ENCODE measurements at regions not wholly inside any gene's neighbourhood (a gene's known extent, or its start where the extent isn't known, plus 50 kb on each side); places are given as distances from the start of the nearest gene placed in this dataset.
A peak's percentile ranks its signal among the peaks of the same experiment; 100 is the strongest.

- no peak for DNase-seq
Measured at GRCh38 chr14:38900887-38901286, 202.1 kb downstream of the SEC23A start.

- DNase-seq, result no peak
Measured at GRCh38 chr14:38887696-38888095, 215.3 kb downstream of the SEC23A start.

GRCh38 chr14:38884109-38884508 lies 218.9 kb downstream of the SEC23A start:
- DNase-seq, result no peak

GRCh38 chr14:38883127-38883526 lies 219.9 kb downstream of the SEC23A start:
- no peak for DNase-seq

- DNase-seq, result no peak
Measured at GRCh38 chr14:38882533-38882932, 220.5 kb downstream of the SEC23A start.

GRCh38 chr14:38880643-38881524 lies 222.2 kb downstream of the SEC23A start:
- DNase-seq, result no peak

GRCh38 chr14:38877744-38878388 lies 225.2 kb downstream of the SEC23A start:
- DNase-seq, result no peak

GRCh38 chr14:38874721-38875120 lies 228.3 kb downstream of the SEC23A start:
- DNase-seq, result no peak

GRCh38 chr14:38873941-38874612 lies 229.0 kb downstream of the SEC23A start:
- no peak for DNase-seq

- DNase-seq, result no peak
Measured at GRCh38 chr14:38870296-38870836, 232.7 kb downstream of the SEC23A start.

- DNase-seq, result no peak
Measured at GRCh38 chr14:38868399-38869290, 234.4 kb downstream of the SEC23A start.

GRCh38 chr14:38867561-38868150 lies 235.4 kb downstream of the SEC23A start:
- DNase-seq, result peak; percentile 82

GRCh38 chr14:38866461-38866860 lies 236.6 kb downstream of the SEC23A start:
- no peak for DNase-seq

GRCh38 chr14:38862366-38862765 lies 240.7 kb downstream of the SEC23A start:
- DNase-seq, result no peak

GRCh38 chr14:38860530-38860929 lies 242.5 kb downstream of the SEC23A start:
- no peak for DNase-seq

- DNase-seq, result no peak
Measured at GRCh38 chr14:38856798-38857197, 246.2 kb downstream of the SEC23A start.

GRCh38 chr14:38855513-38855912 lies 247.5 kb downstream of the SEC23A start:
- no peak for DNase-seq

GRCh38 chr14:38851111-38851510 lies 251.9 kb downstream of the SEC23A start:
- DNase-seq, result no peak

GRCh38 chr14:38850664-38851063 lies 252.4 kb downstream of the SEC23A start:
- no peak for DNase-seq

- DNase-seq, result no peak
Measured at GRCh38 chr14:38848243-38848935, 254.6 kb downstream of the SEC23A start.

- no peak for DNase-seq
Measured at GRCh38 chr14:38847161-38847560, 255.9 kb downstream of the SEC23A start.

Data from fibroblast of upper back skin (primary cell).